GM12892 (cell line): ENCODE measurements at regions not wholly inside any gene's neighbourhood (a gene's known extent, or its start where the extent isn't known, plus 50 kb on each side); places are given as distances from the start of the nearest gene placed in this dataset.
A peak's percentile ranks its signal among the peaks of the same experiment; 100 is the strongest.
"Not testable (repeated sequence)": the region's sequence is repeated elsewhere in the genome, so short reads cannot be mapped to it uniquely, and the experiment has no call there.

Source experiments
- DNase-seq: peaks from one replicate; pipeline ENCODE4 v3.0.0; 2011; ENCODE audit not compliant: insufficient read length
- FAIRE-seq: peaks from 2 replicates; lab custom pipeline; 2011; peaks lifted over from hg19 to GRCh38; lab: Jason Lieb, UNC
- POLR2A ChIP-seq: IDR thresholded peaks from 2 replicates; pipeline ENCODE4 v1.6.1; 2011; ENCODE audit warnings: low read depth, low read length, control low read depth
- POLR2AphosphoS5 ChIP-seq: IDR thresholded peaks from 2 replicates; pipeline ENCODE4 v1.6.1; 2011; ENCODE audit warnings: low read depth, low read length, control low read depth
- TAF1 ChIP-seq: IDR thresholded peaks from 2 replicates; pipeline ENCODE4 v1.6.1; 2011; ENCODE audit warnings: low read depth, mild to moderate bottlenecking, control low read depth, low read length, borderline replicate concordance

- DNase-seq (no peak), FAIRE-seq (no peak)
- TF ChIP-seq TAF1: no peak
- no peak for TF ChIP-seq POLR2AphosphoS5
- no peak for TF ChIP-seq POLR2A
Observed at GRCh38 chrX:3550871-3551270, 162.6 kb downstream of the PRKX start.

GRCh38 chrX:3550160-3550751 lies 163.2 kb downstream of the PRKX start:
- no peak for FAIRE-seq
- no peak for DNase-seq

DNA sequence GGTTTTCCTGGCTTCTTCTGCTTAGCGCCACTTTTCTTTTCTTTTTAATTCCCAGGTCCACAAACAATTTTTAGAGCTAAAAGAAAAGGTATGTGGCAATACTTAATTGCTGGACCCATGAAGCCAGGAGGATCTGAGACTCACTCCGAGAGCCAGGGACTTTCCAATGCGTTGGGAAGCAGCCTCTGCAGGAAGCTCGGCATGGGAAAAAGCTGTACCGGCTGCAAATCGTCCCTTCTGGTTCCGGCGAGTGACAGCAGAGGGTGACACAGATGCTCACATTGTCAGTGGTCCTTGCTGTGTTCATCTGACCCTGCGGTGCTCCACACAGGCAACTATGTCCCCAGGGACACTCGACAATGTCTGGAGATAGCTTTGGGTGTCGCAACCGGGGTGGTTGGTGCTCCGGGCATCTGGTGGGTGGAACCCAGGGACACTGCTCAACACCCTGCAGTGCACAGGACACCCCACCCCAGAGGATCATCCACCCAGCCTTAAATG lies 164.0 kb downstream of the PRKX start:
- TF ChIP-seq TAF1 (no peak), POLR2AphosphoS5 (no peak), POLR2A (no peak)
- DNase-seq (no peak), FAIRE-seq (no peak)

More at GRCh38 chrX:3550160-3550751, 163.2 kb downstream of the PRKX start:
- TF ChIP-seq POLR2AphosphoS5 (no peak), TAF1 (no peak), POLR2A (no peak)

- TF ChIP-seq TAF1 (no peak), POLR2A (no peak), POLR2AphosphoS5 (no peak)
- no peak for DNase-seq
- FAIRE-seq: no peak
Observed at GRCh38 chrX:3548765-3549391, 164.6 kb downstream of the PRKX start.

GRCh38 chrX:3545901-3546300 lies 167.5 kb downstream of the PRKX start:
- TF ChIP-seq POLR2A: no peak
- TF ChIP-seq POLR2AphosphoS5: no peak
- TF ChIP-seq TAF1: no peak
- no peak for FAIRE-seq

DNA sequence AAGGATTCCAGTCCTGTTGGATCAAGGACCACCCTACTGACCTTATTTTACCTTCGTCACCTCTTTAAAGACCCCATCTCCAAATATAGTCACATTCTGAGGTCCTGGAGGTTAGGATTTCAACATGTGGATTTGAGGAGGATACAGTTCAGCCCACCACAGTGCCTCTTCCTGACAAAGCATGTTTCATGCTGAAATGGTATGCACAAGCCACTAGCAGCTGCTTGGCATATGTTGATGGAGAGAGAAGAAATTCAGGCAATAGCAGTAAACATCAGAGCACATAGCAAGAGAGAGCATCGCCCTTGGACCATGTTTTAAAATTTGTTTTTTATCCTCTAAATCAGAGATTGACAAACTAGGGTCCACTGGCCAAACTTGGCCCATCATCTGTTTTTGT lies 172.1 kb downstream of the PRKX start:
- TF ChIP-seq POLR2AphosphoS5 (no peak), TAF1 (no peak)
- DNase-seq: no peak
- FAIRE-seq: no peak

More at GRCh38 chrX:3545901-3546300, 167.5 kb downstream of the PRKX start:
- DNase-seq: no peak

DNA sequence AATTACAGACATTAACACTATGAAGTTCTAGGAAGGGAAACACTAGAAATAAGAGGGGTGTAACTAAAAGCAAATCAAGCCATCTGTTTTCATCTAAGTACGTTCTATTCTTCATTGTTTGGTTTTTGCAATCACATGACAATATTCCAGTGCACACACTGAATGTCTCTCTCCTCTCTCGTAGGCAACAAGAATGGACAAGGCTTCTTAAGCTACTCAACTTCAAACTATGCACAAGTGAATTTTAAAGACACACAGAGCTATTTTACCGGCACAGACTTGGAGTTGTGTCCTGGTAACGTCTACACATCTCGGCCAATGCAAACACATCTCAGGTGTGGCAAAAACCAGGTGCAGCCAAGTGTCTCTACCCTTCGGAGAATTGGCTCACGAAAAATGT lies 173.3 kb downstream of the PRKX start:
- TF ChIP-seq TAF1 (no peak), POLR2A (no peak), POLR2AphosphoS5 (no peak)
- DNase-seq: no peak
- no peak for FAIRE-seq

GRCh38 chrX:3532581-3533085 lies 180.8 kb downstream of the PRKX start:
- DNase-seq (no peak), FAIRE-seq (no peak)
- TF ChIP-seq POLR2AphosphoS5 (no peak), TAF1 (no peak), POLR2A (no peak)

DNA sequence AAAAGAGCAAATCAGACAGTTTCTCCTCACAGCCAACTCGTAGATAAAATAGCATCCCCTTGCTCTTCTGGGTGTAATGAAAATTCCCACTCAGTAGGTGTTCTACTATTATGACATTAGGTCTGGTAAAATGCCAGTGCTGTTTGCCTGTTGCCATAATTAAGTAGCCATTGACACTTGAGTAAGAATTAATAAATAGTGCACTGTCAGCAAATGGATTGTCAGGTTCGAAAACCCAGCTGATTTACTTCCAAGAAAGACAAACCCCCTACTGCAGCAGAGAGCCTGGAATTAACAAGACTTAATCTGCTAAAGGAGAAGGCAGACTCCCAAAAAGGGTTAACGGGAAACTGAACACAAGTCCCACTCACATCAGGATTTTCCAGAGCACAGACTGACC lies 182.0 kb downstream of the PRKX start:
- not testable (repeated sequence) for DNase-seq
- peak; percentile 33 for FAIRE-seq

DNA sequence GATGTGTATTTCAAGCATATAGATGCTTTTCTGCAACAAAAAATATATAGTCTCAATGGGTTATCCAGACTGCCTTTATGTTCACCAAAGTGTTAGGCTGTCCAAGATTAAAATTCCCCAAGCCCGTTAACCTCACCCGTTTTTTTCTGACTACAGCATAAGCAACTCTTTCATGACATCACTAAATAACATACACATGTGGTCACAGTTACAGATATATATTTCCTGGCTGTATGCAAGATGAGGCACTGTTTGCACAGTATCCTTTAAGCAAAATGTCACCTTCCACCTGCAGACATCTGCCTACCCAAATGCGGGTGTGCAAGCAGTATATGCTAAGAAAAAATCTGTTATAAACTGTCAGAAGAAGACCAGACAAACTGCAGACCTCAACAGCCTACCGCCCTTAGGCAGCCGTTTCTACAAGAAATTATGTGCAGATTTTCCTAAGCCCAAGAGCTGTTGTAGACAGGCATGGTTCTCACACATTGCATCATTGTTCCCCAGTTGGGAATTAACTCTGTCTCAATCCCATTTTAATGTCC lies 183.1 kb upstream of the MXRA5 start:
- FAIRE-seq (no peak), DNase-seq (no peak)
- TF ChIP-seq POLR2A (no peak), TAF1 (no peak), POLR2AphosphoS5 (no peak)

GRCh38 chrX:3527811-3528210 lies 181.4 kb upstream of the MXRA5 start:
- FAIRE-seq: no peak
- no peak for TF ChIP-seq POLR2AphosphoS5
- no peak for TF ChIP-seq POLR2A
- TF ChIP-seq TAF1: no peak
- no peak for DNase-seq

GRCh38 chrX:3527166-3527565 lies 180.7 kb upstream of the MXRA5 start:
- FAIRE-seq (no peak), DNase-seq (no peak)
- TF ChIP-seq POLR2AphosphoS5: no peak
- TF ChIP-seq POLR2A: no peak
- no peak for TF ChIP-seq TAF1
